ENCODE measurements at regions not wholly inside any gene's neighbourhood (a gene's known extent, or its start where the extent isn't known, plus 50 kb on each side); places are given as distances from the start of the nearest gene placed in this dataset.
"Not testable (repeated sequence)": the region's sequence is repeated elsewhere in the genome, so short reads cannot be mapped to it uniquely, and the experiment has no call there.

DNA sequence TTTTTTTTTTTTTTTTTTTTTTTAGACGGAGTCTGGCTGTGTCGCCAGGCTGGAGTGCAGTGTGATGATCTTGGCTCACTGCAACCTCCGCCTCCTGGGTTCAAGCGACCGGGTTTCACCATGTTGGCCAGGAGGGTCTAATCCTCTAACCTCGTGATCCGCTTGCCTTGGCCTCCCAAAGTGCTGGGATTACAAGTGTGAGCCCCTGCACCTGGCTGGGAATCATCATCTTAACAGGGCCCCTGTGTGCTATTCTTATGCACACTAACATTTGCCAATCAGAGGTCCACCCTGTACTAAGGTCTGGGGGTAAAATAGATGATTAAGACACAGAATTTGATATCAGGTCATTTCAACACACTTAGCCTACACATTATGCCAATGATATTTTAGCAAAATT lies 278.7 kb upstream of the CHRM3 start:
- Histone ChIP-seq H3K9ac (ENCODE audit: low read depth in 1 of 2, low read length in 2 of 2) (no peak overlapping the region), H3K27me3 (ENCODE audit: control insufficient read depth in 4 of 4, insufficient read depth in 4 of 4, low read length in 3 of 4) (no peaks in the 10 kb centered on the region), H3K36me3 (ENCODE audit: control insufficient read depth in 4 of 4, insufficient read depth in 3 of 4, low read depth in 1 of 4, low read length in 3 of 4) (no peaks in the 10 kb centered on the region), H3K4me1 (ENCODE audit: control insufficient read depth in 4 of 4, insufficient read depth in 4 of 4, low read length in 3 of 4) (no peaks in the 10 kb centered on the region), H3K9me3 (ENCODE audit: control insufficient read depth in 4 of 4, low read length in 3 of 4) (no peaks in the 10 kb centered on the region), H3K27ac (ENCODE audit: low read depth in 1 of 2, low read length in 2 of 2) (no peak overlapping the region), H3K4me3 (ENCODE audit: low read depth in 1 of 3, low read length in 3 of 3) (no peak overlapping the region)
- TF ChIP-seq HNF4A (conservative IDR thresholded peaks at IDR 0.05) (no peak), TAF1 (conservative IDR thresholded peaks at IDR 0.05) (no peak), FOXA2 (IDR thresholded peaks at IDR 0.05) (no peak), HNF4G (IDR thresholded peaks at IDR 0.05) (no peak), GABPA (IDR thresholded peaks at IDR 0.05 in 1 of 2, conservative IDR thresholded peaks at IDR 0.05 in 1 of 2) (no peak), YY1 (IDR thresholded peaks at IDR 0.05) (no peak), FOXA1 (IDR thresholded peaks at IDR 0.05) (no peak)
- TF ChIP-seq, protein P1, sequence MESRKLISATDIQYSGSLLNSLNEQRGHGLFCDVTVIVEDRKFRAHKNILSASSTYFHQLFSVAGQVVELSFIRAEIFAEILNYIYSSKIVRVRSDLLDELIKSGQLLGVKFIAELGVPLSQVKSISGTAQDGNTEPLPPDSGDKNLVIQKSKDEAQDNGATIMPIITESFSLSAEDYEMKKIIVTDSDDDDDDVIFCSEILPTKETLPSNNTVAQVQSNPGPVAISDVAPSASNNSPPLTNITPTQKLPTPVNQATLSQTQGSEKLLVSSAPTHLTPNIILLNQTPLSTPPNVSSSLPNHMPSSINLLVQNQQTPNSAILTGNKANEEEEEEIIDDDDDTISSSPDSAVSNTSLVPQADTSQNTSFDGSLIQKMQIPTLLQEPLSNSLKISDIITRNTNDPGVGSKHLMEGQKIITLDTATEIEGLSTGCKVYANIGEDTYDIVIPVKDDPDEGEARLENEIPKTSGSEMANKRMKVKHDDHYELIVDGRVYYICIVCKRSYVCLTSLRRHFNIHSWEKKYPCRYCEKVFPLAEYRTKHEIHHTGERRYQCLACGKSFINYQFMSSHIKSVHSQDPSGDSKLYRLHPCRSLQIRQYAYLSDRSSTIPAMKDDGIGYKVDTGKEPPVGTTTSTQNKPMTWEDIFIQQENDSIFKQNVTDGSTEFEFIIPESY (IDR thresholded peaks at IDR 0.05) = no peak
- TF ChIP-seq, protein P2, sequence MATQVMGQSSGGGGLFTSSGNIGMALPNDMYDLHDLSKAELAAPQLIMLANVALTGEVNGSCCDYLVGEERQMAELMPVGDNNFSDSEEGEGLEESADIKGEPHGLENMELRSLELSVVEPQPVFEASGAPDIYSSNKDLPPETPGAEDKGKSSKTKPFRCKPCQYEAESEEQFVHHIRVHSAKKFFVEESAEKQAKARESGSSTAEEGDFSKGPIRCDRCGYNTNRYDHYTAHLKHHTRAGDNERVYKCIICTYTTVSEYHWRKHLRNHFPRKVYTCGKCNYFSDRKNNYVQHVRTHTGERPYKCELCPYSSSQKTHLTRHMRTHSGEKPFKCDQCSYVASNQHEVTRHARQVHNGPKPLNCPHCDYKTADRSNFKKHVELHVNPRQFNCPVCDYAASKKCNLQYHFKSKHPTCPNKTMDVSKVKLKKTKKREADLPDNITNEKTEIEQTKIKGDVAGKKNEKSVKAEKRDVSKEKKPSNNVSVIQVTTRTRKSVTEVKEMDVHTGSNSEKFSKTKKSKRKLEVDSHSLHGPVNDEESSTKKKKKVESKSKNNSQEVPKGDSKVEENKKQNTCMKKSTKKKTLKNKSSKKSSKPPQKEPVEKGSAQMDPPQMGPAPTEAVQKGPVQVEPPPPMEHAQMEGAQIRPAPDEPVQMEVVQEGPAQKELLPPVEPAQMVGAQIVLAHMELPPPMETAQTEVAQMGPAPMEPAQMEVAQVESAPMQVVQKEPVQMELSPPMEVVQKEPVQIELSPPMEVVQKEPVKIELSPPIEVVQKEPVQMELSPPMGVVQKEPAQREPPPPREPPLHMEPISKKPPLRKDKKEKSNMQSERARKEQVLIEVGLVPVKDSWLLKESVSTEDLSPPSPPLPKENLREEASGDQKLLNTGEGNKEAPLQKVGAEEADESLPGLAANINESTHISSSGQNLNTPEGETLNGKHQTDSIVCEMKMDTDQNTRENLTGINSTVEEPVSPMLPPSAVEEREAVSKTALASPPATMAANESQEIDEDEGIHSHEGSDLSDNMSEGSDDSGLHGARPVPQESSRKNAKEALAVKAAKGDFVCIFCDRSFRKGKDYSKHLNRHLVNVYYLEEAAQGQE (IDR thresholded peaks at IDR 0.05) = no peak
- DNase-seq (ENCODE audit: low spot score) = no peak
- WGBS = 85% methylated on average over 7 of the region's 7 CpGs

DNA sequence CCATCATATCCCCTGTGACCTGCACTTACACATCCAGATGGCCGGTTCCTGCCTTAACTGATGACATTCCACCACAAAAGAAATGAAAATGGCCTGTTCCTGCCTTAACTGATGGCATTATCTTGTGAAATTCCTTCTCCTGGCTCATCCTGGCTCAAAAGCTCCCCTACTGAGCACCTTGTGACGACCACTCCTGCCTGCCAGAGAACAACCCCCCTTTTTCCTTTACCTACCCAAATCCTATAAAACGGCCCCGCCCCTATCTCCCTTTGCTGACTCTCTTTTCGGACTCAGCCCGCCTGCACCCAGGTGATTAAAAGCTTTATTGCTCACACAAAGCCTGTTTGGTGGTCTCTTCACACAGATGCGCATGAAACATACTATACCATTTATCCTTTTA lies 279.7 kb upstream of the CHRM3 start:
- 73% methylated on average over 7 of the region's 7 CpGs for WGBS
- DNase-seq (ENCODE audit: low spot score); H3K4me1 ChIP-seq (ENCODE audit: control insufficient read depth in 4 of 4, insufficient read depth in 4 of 4, low read length in 3 of 4); H3K9ac ChIP-seq (ENCODE audit: low read depth in 1 of 2, low read length in 2 of 2); H3K27ac ChIP-seq (ENCODE audit: low read depth in 1 of 2, low read length in 2 of 2); H3K9me3 ChIP-seq (ENCODE audit: control insufficient read depth in 4 of 4, low read length in 3 of 4); H3K36me3 ChIP-seq (ENCODE audit: control insufficient read depth in 4 of 4, insufficient read depth in 3 of 4, low read depth in 1 of 4, low read length in 3 of 4); H3K27me3 ChIP-seq (ENCODE audit: control insufficient read depth in 4 of 4, insufficient read depth in 4 of 4, low read length in 3 of 4); H3K4me3 ChIP-seq (ENCODE audit: low read depth in 1 of 3, low read length in 3 of 3): not testable (repeated sequence)

DNA sequence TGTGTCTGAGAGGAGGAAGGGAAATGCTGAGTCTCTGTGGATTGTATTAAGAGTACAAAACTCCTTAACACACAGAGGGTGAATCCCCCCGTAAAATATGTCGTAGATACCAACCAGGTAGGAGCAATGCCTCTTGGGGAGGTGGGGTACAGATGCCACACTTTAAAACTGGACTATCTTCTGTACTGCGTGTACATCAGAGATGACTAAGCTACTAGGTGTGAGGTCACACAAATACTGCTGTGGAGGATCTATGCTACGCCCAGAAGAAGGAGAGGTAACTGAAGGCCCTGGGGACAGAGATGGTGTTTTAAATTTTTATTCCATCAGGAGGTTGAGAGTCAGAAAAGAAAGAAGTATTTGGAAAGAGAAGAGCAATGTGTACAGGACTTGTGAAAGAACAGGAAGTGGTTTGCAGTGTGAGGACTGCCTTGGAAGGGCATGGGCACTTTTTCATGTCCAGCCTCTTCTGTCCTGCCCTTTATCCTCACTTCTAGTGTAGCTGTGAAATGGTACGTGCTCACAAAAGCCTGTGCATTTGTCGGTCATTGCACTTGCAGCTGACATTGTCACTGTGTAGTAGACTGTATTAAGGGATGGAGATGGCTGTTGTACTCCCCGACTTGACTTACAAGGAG lies 287.8 kb upstream of the CHRM3 start:
- Histone ChIP-seq H3K36me3 (ENCODE audit: control insufficient read depth in 4 of 4, insufficient read depth in 3 of 4, low read depth in 1 of 4, low read length in 3 of 4) (no peaks in the 10 kb centered on the region), H3K4me3 (ENCODE audit: low read depth in 1 of 3, low read length in 3 of 3) (no peak overlapping the region), H3K27me3 (ENCODE audit: control insufficient read depth in 4 of 4, insufficient read depth in 4 of 4, low read length in 3 of 4) (no peaks in the 10 kb centered on the region), H3K4me1 (ENCODE audit: control insufficient read depth in 4 of 4, insufficient read depth in 4 of 4, low read length in 3 of 4) (no peaks in the 10 kb centered on the region), H3K9ac (ENCODE audit: low read depth in 1 of 2, low read length in 2 of 2) (no peak overlapping the region), H3K27ac (ENCODE audit: low read depth in 1 of 2, low read length in 2 of 2) (no peak overlapping the region), H3K9me3 (ENCODE audit: control insufficient read depth in 4 of 4, low read length in 3 of 4) (no peaks in the 10 kb centered on the region)
- WGBS = 78% methylated on average over 7 of the region's 7 CpGs
- TF ChIP-seq SP1 (IDR thresholded peaks at IDR 0.05) = no peak
- no peak for TF ChIP-seq NR2F2 (IDR thresholded peaks at IDR 0.05)
- TF ChIP-seq, protein P3, sequence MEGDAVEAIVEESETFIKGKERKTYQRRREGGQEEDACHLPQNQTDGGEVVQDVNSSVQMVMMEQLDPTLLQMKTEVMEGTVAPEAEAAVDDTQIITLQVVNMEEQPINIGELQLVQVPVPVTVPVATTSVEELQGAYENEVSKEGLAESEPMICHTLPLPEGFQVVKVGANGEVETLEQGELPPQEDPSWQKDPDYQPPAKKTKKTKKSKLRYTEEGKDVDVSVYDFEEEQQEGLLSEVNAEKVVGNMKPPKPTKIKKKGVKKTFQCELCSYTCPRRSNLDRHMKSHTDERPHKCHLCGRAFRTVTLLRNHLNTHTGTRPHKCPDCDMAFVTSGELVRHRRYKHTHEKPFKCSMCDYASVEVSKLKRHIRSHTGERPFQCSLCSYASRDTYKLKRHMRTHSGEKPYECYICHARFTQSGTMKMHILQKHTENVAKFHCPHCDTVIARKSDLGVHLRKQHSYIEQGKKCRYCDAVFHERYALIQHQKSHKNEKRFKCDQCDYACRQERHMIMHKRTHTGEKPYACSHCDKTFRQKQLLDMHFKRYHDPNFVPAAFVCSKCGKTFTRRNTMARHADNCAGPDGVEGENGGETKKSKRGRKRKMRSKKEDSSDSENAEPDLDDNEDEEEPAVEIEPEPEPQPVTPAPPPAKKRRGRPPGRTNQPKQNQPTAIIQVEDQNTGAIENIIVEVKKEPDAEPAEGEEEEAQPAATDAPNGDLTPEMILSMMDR (IDR thresholded peaks at IDR 0.05; ENCODE audit: low read depth, low read length, missing input control) = no peak
- TF ChIP-seq HNF4G (IDR thresholded peaks at IDR 0.05) = no peak
- no peak for DNase-seq (ENCODE audit: low spot score)
